IPS DF 6.9 (cell line): ENCODE measurements at regions not wholly inside any gene's neighbourhood (a gene's known extent, or its start where the extent isn't known, plus 50 kb on each side); places are given as distances from the start of the nearest gene placed in this dataset.

Experiments
- DNase-seq: peaks from one replicate; pipeline ENCODE4 v3.0.0-alpha.2; 2013; ENCODE audit warnings: low read depth, low spot score
- H3K27ac ChIP-seq: one replicate; pipeline ENCODE4 v1.5.1; 2013; ENCODE audit warnings: low read length, control low read depth
- H3K27me3 ChIP-seq: 2 replicates; pipeline ENCODE4 v1.6.1; 2013; ENCODE audit warnings: mild to moderate bottlenecking, low read length; ENCODE audit not compliant: control insufficient read depth, insufficient read depth
- H3K36me3 ChIP-seq: 2 replicates; pipeline ENCODE4 v1.6.1; 2013; ENCODE audit warnings: low read length; ENCODE audit not compliant: control insufficient read depth, insufficient read depth
- H3K4me1 ChIP-seq: 2 replicates; pipeline ENCODE4 v1.6.1; 2013; ENCODE audit warnings: low read length; ENCODE audit not compliant: control insufficient read depth, insufficient read depth
- H3K4me3 ChIP-seq: 2 replicates; pipeline ENCODE4 v1.5.1; 2013; ENCODE audit warnings: mild to moderate bottlenecking, low read length
- H3K9me3 ChIP-seq: 2 replicates; pipeline ENCODE4 v1.6.1; 2013; ENCODE audit warnings: low read length, inconsistent platforms; ENCODE audit not compliant: control insufficient read depth, insufficient read depth
- WGBS: extraction: QIAGEN DNeasy Blood & Tissue Kit; methylation state at CpG from one replicate; pipeline ENCODE4 v1.1.7; 2013; ENCODE audit warnings: mixed read lengths, missing lambda C conversion rate; ENCODE audit not compliant: insufficient read length, insufficient coverage; 5-methylcytosine and 5-hydroxymethylcytosine counted together

DNA sequence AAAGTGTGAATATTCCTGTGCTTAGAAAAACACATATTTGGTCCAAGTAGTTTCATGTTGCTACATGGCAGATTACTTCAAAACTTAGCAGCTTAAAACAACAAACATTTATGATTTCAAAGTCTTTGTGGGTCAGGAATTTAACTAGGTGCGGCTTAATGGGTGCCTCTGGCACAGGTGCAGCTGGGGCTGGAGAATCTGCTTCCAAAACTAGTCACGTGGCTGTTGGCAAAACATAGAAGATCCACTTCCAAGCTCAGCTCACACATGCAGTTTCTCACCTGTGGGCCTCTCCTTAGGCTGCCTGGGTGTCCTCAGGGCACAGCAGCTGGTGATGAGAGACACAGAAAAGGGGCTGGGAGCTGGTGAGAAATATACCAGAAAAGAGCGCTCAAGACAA is 263.4 kb downstream of the TTLL7 start:
- WGBS, result no CpG with 5 or more reads among the region's 3 CpGs
- Histone ChIP-seq H3K36me3 (no peaks in the 10 kb centered on the region), H3K9me3 (no peaks in the 10 kb centered on the region), H3K27ac (no peak overlapping the region), H3K4me1 (no peaks in the 10 kb centered on the region), H3K27me3 (no peaks in the 10 kb centered on the region), H3K4me3 (no peak overlapping the region)
- DNase-seq, result no peak

GRCh38 chr1:83734420-83734819 is 264.5 kb downstream of the TTLL7 start:
- no CpG with 5 or more reads among the region's 13 CpGs for WGBS
- no peak overlapping the region for H3K4me3 ChIP-seq

GRCh38 chr1:83725735-83726360 is 273.1 kb downstream of the TTLL7 start:
- no peak overlapping the region for H3K27ac ChIP-seq
- no peaks in the 10 kb centered on the region for H3K27me3 ChIP-seq
- H3K4me1 ChIP-seq, result no peaks in the 10 kb centered on the region
- no peak overlapping the region for H3K4me3 ChIP-seq
- H3K9me3 ChIP-seq, result no peaks in the 10 kb centered on the region
- no peaks in the 10 kb centered on the region for H3K36me3 ChIP-seq
- WGBS, result no CpG with 5 or more reads among the region's 5 CpGs
- DNase-seq, result no peak

More at GRCh38 chr1:83734420-83734819, 264.5 kb downstream of the TTLL7 start:
- no peaks in the 10 kb centered on the region for H3K27me3 ChIP-seq
- no peak for DNase-seq
- H3K9me3 ChIP-seq, result no peaks in the 10 kb centered on the region
- no peaks in the 10 kb centered on the region for H3K36me3 ChIP-seq
- no peaks in the 10 kb centered on the region for H3K4me1 ChIP-seq
- H3K27ac ChIP-seq, result no peak overlapping the region

DNA sequence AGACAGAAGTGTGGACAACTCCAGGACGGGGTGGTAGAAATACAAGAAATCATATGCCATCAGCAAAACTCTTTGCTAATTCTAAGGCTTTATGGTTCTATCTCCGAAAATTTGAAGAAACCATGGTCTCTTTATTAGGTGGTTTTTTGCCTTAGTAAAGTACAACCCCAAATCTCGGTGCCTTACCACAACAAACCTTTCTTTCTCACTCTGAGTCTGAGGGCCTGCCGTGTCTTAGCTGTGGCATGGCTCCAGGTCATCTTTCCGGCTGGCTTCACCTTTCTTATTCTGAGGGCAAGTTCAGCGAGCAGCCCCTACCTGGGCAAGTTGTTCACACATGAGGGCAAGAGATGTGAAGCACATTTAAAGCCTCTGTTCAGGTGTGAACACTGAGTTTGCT is 280.6 kb downstream of the TTLL7 start:
- Histone ChIP-seq H3K4me3 (no peak overlapping the region), H3K27me3 (no peaks in the 10 kb centered on the region), H3K9me3 (no peaks in the 10 kb centered on the region), H3K36me3 (no peaks in the 10 kb centered on the region), H3K27ac (no peak overlapping the region), H3K4me1 (no peaks in the 10 kb centered on the region)
- no CpG with 5 or more reads among the region's 6 CpGs for WGBS
- DNase-seq, result no peak

- no peak overlapping the region for H3K27ac ChIP-seq
- no CpG with 5 or more reads among the region's 4 CpGs for WGBS
- DNase-seq, result no peak
Observed at GRCh38 chr1:83717785-83718184, 281.1 kb downstream of the TTLL7 start.

GRCh38 chr1:83716641-83717040 is 282.3 kb downstream of the TTLL7 start:
- Histone ChIP-seq H3K27me3 (no peaks in the 10 kb centered on the region), H3K36me3 (no peaks in the 10 kb centered on the region), H3K27ac (no peak overlapping the region), H3K4me1 (no peaks in the 10 kb centered on the region), H3K9me3 (no peaks in the 10 kb centered on the region), H3K4me3 (no peak overlapping the region)
- no peak for DNase-seq
- WGBS, result no CpG with 5 or more reads among the region's 3 CpGs

More at GRCh38 chr1:83717785-83718184, 281.1 kb downstream of the TTLL7 start:
- Histone ChIP-seq H3K9me3 (no peaks in the 10 kb centered on the region), H3K36me3 (no peaks in the 10 kb centered on the region), H3K27me3 (no peaks in the 10 kb centered on the region), H3K4me1 (no peaks in the 10 kb centered on the region), H3K4me3 (no peak overlapping the region)

GRCh38 chr1:83715550-83715949 is 283.4 kb downstream of the TTLL7 start:
- no CpG with 5 or more reads among the region's 1 CpG for WGBS
- no peak for DNase-seq

GRCh38 chr1:83709662-83710061 is 289.3 kb downstream of the TTLL7 start:
- H3K27me3 ChIP-seq, result no peaks in the 10 kb centered on the region
- H3K27ac ChIP-seq, result no peak overlapping the region
- H3K9me3 ChIP-seq, result no peaks in the 10 kb centered on the region
- no peak for DNase-seq
- H3K4me1 ChIP-seq, result no peaks in the 10 kb centered on the region
- WGBS, result no CpG with 5 or more reads among the region's 1 CpG
- H3K36me3 ChIP-seq, result no peaks in the 10 kb centered on the region
- H3K4me3 ChIP-seq, result no peak overlapping the region

More at GRCh38 chr1:83715550-83715949, 283.4 kb downstream of the TTLL7 start:
- Histone ChIP-seq H3K27ac (no peak overlapping the region), H3K4me1 (no peaks in the 10 kb centered on the region), H3K27me3 (no peaks in the 10 kb centered on the region), H3K9me3 (no peaks in the 10 kb centered on the region), H3K36me3 (no peaks in the 10 kb centered on the region), H3K4me3 (no peak overlapping the region)

- Histone ChIP-seq H3K4me3 (no peak overlapping the region), H3K36me3 (no peaks in the 10 kb centered on the region), H3K27me3 (no peaks in the 10 kb centered on the region), H3K27ac (no peak overlapping the region), H3K9me3 (no peaks in the 10 kb centered on the region), H3K4me1 (no peaks in the 10 kb centered on the region; the same call in 1 of the 2 replicates)
- DNase-seq, result no peak
- WGBS, result no CpG with 5 or more reads among the region's 3 CpGs
Observed at GRCh38 chr1:83706354-83706938, 292.5 kb downstream of the TTLL7 start.

DNA sequence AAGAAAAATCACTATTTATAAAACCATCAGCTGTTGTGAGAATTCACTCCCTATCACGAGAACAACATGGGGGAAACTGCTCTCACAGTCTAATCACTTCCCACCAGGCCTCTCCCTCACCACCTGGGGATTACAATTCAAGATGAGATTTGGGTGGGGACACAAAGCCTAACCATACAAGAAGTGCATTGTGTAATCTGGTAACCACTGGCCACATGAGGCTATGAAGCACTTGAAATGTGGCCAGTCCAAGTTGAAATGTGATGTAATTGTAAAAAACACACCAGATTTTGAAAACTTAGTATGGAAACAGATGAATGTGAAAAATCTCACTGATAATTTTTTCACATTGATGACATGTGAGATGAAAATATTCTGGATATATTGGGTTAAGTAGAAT is 293.8 kb downstream of the TTLL7 start:
- WGBS, result no CpG with 5 or more reads among the region's 1 CpG
- Histone ChIP-seq H3K9me3 (no peaks in the 10 kb centered on the region), H3K27me3 (no peaks in the 10 kb centered on the region), H3K27ac (no peak overlapping the region), H3K36me3 (no peaks in the 10 kb centered on the region), H3K4me3 (no peak overlapping the region), H3K4me1 (no peaks in the 10 kb centered on the region; the same call in 1 of the 2 replicates)
- no peak for DNase-seq

DNA sequence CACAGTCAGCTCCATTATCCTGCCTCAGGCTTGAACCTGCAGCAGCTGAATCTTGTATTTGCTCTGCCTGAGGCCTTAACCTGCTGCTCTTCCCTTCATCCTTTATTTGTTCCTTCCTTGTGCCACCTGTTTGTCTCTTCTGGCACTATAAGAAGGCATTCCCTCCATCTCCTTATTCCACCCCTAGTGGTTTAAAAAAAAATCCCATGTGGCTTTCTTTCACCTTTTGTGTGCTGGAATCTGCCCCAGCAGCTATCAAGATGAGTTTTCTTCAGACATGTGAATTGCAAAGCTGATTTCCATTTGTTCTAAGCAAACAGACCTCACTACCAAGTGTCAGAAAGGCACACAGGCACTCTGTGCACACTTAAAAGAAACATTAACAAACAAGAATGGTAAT is 294.6 kb downstream of the TTLL7 start:
- Histone ChIP-seq H3K27me3 (no peaks in the 10 kb centered on the region), H3K27ac (no peak overlapping the region), H3K4me3 (no peak overlapping the region), H3K36me3 (no peaks in the 10 kb centered on the region), H3K4me1 (no peaks in the 10 kb centered on the region; the same call in 1 of the 2 replicates), H3K9me3 (no peaks in the 10 kb centered on the region)
- no peak for DNase-seq
